HG02938 (cell line): ENCODE measurements at regions not wholly inside any gene's neighbourhood (a gene's known extent, or its start where the extent isn't known, plus 50 kb on each side); places are given as distances from the start of the nearest gene placed in this dataset.
"Not testable (repeated sequence)": the region's sequence is repeated elsewhere in the genome, so short reads cannot be mapped to it uniquely, and the experiment has no call there.

Experiments used
- ATAC-seq: cut with Tn5 transposase; IDR thresholded peaks from one replicate; pipeline ENCODE4 v1.9.1; 2021; ENCODE audit warnings: mild to moderate bottlenecking, moderate library complexity; ENCODE audit not compliant: unreplicated experiment

- no peak for ATAC-seq
Observed at GRCh38 chr6:167707686-167708500, 118.8 kb upstream of the AFDN start.

DNA sequence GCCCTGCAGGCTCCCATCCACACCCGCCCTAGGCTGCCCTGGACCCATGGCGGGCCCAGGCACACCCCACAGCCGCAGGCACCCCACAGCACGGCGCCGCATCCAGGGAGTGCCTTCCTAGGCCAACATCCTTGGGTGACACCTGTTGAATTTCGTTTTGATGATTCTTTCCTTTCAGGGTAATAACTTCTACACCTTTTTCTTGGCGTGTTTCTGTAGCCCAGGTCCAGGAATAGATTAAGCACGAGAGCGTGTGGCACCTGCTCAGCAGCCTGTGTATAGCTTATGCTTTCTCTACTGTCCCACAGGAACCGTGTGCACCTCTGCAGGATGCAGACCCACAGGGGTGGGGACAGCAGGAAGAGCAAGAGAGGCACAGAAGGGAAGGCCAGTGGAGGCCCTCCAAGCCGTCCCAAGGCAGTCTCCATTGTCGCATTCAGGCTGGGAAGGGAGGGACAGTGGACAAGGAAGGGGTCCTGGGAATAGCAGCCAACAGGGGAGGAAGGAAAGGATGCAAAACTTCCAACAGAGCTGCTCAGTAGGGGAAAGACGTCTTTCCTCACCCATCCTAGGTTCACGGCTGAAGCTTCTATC lies 118.1 kb upstream of the AFDN start:
- ATAC-seq = no peak

DNA sequence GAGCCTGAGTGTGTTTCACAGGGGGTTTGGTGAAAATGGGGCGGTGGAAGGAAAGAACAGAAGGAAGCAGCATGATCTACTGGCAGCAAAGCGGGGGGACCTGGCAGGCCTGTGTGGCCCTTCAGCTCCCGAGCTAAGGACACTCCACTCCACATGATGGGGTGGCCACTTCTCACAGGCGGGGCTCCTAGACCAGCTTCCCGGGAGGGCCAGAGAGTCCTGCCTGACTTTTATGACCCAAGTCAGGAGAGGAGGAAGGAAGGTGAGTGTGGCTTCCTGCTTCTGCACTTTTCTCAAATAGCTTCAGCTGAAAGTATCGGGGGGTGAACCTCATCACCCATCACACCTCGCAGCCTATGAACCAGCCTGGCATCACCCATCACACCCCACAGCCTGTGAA lies 117.5 kb upstream of the AFDN start:
- ATAC-seq = no peak

- not testable (repeated sequence) for ATAC-seq
Observed at GRCh38 chr6:167709776-167710336, 116.9 kb upstream of the AFDN start.

DNA sequence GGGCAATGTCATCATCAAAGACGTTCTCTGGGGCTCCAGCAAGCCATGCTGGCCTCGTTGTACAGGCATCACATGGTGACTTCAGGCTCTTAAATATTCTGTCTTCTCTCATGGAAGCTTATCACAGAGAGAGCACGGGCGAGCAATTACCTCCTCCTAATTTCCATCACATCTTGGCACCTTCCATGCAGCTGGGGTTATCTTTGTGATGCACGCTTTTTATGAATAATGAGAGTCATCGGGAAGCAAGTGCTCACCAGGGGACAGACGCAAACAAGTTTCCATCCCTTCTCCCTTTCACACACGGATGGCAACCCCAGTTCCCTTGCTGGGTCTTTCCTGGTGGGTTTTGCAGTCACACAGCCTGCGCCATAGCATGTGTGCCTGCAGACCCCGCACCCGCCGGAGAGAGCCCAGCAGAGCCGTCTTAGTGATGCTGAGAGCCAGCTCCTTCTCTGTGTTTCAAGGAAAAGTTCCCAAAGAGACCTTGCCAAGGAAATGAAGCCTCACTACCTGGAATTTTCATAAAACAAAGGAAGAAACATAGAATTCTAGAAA lies 116.3 kb upstream of the AFDN start:
- no peak for ATAC-seq

DNA sequence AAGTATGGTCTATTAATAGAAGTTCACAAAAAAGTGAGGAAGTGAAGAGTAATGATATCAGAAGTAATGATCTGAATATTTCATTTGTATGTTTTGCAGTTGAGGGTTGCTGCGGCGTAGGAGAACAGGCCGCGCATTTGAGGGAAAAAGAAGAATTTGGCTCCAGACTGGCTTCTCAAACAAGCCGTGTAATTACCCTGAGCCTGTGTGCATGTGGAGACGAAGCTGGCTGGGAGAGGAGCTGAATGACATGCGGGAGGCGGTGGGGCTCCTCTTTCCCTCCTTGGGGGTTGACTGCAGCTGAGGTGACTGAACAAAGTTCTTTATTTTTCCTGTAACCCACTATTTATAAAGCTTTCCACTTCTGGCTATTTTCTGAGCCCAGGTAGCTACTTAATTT lies 115.5 kb upstream of the AFDN start:
- ATAC-seq = no peak

DNA sequence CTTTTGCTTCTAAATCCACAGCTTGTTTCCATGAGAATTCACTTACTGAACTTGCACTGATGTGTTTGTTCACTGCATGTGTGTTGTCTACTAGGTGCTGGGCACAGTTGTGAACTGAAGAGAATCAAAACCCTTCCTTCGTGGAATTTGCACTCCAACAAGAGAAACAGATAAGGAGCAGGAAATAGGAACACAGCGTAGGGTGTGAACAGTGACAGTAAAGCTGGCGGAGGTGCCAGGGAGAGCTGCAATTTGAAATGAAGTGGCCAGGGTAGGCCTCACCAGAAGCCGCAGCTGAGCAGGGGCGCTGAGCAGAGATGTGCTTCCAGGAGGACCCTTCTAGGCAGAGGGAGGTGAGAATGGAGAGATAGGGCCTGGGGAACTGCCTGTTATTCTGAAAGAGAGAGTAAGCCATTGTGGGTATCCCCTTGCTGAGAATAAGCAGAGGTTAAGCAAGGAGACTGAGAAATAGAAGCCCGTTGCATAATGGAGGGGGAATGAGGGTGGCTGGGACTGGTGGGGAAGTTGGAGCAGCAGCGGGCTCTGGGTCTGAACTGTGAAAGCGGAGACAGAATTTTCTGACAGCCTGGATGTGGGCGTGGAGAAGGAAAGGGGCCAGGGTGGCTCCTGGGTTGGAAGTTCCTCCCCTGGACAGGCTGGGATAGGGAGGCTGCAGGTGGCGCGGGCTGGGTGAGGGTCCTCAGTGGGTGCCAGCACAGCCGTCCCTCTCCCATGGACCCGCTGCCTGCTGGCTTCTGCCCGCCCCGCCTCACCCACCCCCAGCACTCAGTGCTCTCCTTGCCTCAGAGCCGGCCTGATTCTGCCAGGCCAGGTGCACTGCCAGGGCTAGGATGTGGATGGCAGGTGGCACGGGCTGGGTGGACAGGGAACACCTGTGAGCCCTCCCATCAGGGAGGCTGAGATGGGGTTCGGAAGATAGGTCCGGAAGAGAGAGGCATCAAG lies 114.7 kb upstream of the AFDN start:
- ATAC-seq = no peak

DNA sequence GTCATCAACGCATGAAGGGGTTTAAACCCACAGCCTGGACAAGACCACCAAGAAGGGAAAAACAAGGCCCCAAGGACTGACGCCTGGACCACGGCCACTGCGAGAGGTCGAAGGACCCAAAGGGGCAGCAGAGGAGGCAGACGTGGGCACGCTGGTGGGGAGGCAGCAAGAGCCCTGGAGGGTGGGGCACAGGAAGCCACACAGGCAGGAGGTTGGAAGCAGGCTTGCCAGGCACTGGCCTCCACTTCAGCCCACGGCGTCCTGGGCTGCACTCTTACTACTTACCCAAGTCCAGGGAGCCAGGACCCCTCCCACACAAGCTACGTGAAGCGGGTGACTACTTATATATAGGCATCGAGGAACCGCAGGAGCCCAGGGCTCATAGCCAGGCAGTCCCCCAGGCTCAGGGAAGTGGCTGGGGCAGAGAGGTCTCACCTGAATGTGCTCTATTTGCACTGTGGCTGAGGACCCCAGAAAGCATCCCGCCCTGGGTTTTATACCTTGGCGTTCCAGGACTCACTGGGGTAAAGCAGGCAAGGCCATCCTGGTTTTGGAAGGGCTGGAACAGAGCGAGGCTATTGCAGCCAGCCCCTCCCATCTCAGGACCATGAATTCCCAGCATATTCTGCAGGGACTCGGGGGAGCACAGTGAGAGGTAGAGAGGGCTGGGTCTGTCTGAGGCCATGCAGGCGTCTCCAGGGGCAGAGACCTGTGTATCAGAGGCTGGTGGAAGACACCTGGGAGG lies 113.8 kb upstream of the AFDN start:
- no peak for ATAC-seq

- ATAC-seq = no peak
Observed at GRCh38 chr6:167714152-167714551, 112.6 kb upstream of the AFDN start.

- no peak for ATAC-seq
Observed at GRCh38 chr6:167717455-167717854, 109.3 kb upstream of the AFDN start.

- ATAC-seq = no peak
Observed at GRCh38 chr6:167717867-167718266, 108.8 kb upstream of the AFDN start.

GRCh38 chr6:167719920-167720319 lies 106.8 kb upstream of the AFDN start:
- no peak for ATAC-seq

DNA sequence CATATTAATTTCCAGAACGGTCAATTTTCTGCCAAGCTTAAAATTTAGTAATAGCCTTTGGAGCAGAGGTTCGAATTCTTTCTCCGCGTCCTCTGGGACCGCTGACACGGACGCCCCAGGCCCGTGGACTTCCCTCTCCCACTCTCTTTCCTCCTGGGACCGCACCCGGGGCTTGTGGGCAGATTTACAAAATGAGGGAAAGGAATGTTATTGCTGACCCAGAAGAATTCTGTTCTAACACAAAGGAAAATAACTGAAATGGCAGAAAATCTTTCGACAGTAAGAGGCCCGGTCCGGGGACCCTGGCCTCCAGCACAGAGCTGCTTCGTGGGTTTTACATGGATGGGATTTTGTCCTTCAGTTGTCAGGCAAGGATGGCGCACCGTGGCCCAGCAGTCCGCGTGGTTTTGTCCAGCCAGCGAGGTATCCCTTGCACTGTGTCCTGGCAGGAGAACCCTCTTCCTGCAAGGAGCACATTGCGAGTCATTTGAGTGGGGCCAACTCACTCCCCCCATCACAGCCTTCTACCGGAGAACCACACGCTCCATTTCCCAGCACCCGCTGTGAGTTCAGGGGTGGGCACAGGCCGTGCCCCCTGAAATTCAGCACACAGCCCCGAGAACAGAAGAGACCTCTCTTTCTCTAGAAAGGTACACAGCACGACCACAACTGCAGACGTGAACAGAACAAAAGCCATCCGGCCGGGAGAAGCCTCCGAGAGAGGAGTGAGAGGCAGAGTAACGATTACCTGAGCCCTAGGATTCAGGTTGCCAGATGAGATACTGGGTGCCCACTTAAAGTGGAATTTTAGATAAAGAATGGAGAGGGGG lies 106.0 kb upstream of the AFDN start:
- ATAC-seq = no peak

DNA sequence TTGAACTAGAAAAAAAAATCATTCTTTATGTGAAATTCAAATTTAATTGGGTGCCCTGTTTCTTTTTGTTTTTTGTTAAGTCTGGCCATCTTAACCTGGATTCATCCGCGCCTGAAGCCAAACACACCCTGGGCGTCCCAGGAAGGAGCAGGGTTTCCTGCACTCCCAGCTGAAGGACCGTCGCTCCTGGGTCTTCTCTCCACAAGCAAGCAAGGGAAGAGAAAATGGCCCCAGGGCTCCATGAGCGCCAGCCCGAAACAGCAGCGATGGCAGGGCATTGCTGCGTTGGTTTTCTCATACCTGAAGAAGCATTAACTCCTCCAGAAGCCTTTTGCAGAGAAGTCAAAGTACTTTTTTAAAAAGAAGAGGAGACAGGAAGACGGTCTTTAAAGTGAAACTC lies 105.4 kb upstream of the AFDN start:
- ATAC-seq = no peak

DNA sequence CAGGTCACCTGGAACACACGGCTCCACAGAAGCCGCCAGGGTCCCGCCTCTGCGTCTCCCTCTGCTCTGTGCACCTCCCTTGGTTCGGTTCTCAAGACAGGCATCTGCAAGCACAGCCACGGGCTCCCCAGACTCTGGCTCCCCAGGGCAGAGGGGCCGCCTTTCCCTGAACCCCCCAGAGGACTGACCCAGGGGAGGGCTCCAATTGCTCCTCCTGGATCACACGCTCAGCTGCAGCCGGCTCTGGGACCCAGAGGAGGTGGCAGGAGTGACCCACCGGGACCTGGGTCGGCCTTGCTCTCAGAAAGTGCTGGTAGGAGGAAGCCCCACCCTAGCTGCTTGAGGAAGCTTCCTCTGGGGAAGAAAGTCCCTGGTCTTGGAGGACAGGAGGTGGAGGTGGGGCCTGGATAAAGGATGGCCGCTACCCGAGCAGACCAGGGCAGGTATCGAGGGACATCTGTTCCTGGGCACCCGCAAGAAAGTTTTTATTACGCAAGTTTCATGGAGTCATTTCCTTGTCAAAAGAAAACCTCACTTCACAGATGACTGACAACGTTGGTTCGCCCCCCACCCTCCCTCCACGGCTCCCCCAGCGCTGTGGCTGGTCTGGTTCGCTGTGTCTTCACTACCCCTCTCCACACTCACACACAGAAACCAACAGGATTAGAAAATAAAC lies 103.9 kb upstream of the AFDN start:
- no peak for ATAC-seq

DNA sequence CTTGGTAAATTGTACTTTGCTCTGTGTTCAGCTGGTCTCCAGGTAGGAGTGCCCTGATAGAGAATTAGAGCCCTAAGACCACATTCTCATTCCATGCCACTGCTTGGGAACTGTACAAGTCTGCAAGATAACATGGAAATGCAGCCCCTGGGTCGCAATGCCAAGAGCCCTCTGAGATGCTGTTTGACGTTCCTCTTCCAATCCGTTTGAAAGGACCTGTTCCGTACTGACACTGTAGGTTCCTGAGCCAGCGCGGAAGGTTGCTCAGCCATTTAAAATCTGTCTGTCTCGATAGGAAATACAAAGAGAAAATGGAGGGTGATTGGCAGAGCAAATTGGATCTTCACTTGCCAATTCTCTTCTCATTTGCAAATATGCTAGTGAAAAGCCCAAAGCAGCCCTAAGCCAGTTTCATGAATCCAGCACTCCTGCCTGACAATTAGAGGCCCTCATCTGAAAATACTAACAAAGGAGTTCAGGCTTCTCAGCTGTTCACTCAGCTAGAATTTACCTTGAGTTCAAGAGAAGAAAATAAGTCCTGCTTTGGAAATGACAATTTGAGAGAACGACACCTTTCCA lies 100.6 kb upstream of the AFDN start:
- no peak for ATAC-seq

- no peak for ATAC-seq
Observed at GRCh38 chr6:167730441-167730840, 96.3 kb upstream of the AFDN start.

DNA sequence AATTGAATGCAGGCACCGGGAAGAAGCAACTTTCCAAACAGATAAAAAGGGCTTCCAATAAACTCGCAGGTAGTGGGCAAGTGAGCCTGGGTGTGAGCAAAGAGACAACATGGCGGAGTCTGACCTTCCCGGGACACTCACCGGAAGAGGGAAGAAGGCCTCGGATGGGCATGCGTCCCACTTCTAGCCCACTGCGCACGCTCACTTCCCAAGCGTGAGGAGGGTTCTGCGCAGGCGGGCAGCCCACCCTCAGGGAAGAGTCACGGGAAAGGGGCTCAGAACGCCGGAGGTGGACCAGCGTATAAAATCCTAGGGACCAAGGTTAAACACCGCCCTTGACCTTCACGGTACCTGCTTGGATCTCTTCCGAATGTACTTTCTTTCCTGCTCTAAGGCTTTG lies 95.5 kb upstream of the AFDN start:
- no peak for ATAC-seq
